A172 (cell line): ENCODE measurements at regions not wholly inside any gene's neighbourhood (a gene's known extent, or its start where the extent isn't known, plus 50 kb on each side); places are given as distances from the start of the nearest gene placed in this dataset.
"Not testable (repeated sequence)": the region's sequence is repeated elsewhere in the genome, so short reads cannot be mapped to it uniquely, and the experiment has no call there.

ENCODE experiments used
- DNase-seq: peaks from one replicate; pipeline ENCODE4 v3.0.0-alpha.2; 2015; ENCODE audit warnings: low spot score

GRCh38 chr4:100644150-100644549, 126.3 kb upstream of the EMCN start:
- DNase-seq, result no peak

- no peak for DNase-seq
Observed at GRCh38 chr4:100641336-100641735, 123.5 kb upstream of the EMCN start.

GRCh38 chr4:100635899-100636298, 118.1 kb upstream of the EMCN start:
- DNase-seq, result no peak

DNA sequence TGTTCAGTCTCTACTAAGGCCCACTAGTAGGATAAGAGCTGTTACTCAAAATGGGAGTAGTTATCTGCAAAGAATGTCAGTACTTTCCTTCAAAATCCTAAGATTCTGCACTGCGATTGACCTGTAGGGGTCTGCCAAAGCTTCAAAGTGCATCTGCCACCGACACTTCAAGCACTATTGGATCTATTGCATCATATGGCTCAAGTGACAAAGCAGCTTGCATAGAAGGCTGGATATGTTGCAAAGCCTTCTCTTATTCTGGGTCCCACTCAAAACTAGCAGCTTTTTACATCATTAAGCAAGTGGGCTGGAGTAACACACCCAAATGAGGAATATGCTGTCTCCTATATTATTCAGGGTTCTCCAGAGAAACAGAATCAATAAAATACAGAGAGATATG, 115.4 kb upstream of the EMCN start:
- DNase-seq, result no peak

- no peak for DNase-seq
Observed at GRCh38 chr4:100632163-100632562, 114.3 kb upstream of the EMCN start.

DNA sequence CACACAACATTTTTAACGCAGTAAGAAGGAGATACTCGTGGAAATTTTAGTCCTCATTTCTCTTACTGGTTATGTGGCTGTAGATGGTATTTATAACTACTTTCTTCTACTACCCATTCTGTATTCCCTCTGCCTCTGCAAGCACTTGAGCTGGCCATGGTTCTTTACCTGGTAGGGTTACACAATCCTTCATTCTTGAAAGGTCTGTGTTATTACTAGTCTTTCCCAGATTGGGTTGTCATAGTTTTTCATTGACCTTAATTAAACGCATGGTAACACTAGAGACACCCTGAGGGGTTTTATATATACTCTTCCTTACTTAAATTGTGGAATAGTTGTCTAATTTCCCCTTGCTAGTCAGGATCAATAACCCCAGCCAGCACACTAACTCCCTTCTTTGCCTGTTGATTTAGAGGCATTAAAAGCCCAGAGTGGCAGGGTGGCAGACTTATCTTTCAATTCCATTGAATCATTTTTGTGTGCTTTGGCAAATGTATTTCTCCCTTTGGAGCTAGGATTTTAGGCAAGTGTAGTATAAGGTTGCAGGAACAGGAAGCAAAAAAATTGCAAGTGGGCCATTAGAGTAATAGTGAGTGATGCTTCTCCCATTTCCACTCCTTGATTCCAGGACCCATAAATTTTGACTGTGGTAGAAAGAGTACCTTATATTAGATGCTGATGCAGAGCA, 113.6 kb upstream of the EMCN start:
- no peak for DNase-seq

DNA sequence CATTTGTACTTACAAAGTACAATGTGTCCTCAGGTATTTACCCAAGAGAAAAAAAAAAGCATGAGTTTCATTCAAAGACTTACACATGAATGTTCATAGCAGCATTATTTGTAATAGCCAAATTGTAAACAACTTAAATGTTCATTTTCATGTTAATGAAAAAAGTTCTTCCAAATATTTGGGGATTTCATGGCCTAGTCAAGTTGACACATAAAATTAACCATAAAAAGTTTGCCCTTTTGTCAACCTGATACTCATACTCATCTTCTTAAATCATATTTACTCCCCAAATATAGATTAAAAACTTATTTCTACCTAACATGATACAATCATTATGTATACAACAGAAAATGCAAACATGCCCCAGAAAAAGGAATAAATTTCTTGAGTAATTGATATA, 112.5 kb upstream of the EMCN start:
- no peak for DNase-seq

DNA sequence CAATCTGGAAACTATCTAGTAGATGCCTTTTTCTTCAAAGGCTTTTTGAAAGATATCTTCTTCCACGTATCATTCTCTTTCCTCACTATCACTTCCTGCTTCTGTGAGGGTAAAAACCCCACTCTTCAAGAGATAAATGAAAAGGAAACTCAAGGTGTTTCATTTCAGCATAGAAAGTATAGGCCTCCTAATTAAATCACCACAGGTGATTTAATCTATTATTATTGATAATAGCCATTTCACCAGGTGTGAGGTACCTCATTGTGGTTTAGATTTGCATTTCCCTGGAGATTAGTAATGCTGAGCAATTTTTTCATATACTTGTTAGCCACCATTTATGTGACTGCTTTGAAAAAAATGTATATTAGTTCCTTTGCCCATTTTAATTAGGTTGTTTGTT, 92.0 kb upstream of the EMCN start:
- DNase-seq, result no peak

- not testable (repeated sequence) for DNase-seq
Observed at GRCh38 chr4:100608651-100609050, 90.8 kb upstream of the EMCN start.

DNA sequence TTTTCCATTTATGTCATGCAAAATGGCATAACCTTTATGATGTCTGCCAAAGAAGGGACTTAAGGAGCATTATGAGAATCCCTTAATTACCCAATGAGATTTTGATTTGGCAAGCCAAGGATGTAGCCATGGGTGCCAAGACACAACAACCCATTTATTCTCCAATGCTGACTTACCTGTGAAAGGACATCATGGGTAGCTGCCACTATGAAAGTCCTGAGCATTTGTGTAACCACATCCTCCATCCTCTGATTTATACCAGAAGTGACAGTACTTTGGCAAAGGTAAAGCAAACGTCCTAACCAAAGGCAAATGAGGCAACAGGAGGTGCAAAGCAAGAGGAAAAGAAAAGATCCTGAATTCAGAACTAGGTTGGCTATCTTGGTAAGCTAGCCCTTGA, 87.3 kb upstream of the EMCN start:
- no peak for DNase-seq

GRCh38 chr4:100593935-100594334, 76.1 kb upstream of the EMCN start:
- DNase-seq, result no peak

DNA sequence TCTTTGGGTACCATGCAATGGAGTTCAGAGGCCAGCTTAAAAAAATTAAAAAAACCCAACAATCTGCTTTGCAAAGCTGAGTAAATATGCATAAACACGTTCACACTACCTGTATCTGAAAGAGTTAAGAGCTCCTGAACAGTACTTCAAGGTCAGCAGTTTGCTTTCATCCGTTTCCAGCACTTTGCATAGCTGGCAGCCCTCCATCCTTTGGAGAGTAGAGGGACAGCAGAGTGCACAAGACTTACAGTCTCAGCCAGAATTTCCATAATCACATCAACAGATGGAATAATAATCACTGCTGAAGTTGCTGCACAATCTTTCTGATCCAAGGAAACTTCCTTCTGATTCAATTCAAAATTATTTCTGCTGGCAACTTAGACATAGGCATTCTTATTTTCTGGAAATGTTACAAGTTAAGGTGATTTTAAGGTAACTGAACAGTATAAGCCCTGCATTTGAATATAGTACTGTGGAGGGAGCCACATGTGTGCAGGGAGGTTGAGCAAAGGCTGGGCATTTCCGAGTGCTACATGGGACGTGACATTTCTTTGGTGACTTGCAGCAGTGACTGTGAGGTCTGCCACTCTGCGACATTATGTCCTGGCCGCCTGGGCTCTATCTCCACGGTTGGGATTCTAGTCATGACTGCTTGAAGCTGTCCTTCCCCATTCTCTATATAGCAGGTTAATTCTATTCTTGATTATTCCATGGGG, 73.5 kb upstream of the EMCN start:
- DNase-seq, result no peak

GRCh38 chr4:100590325-100590724, 72.5 kb upstream of the EMCN start:
- no peak for DNase-seq

- no peak for DNase-seq
Observed at GRCh38 chr4:100588076-100588475, 70.3 kb upstream of the EMCN start.

DNA sequence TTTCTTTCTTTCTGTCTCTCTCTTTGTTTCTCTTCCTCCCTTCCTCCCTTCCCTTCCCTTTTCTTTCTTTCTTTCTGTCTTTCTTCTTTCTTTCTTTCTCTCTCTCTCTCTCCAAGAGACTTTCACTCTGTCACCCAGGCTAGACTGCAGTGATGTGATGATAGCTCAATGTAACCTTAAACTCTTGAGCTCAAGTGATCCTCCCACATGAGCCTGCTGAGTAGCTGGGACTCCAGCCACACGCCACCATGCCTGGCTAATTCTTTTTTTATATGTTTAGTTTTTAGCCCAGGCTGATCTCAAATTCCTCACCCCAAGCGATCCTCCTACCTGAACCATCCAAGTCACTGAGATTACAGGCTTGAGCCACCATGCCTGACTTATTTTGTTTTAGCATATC, 64.3 kb upstream of the EMCN start:
- DNase-seq, result no peak

GRCh38 chr4:100581337-100581736, 63.5 kb upstream of the EMCN start:
- peak; percentile 37 for DNase-seq

DNA sequence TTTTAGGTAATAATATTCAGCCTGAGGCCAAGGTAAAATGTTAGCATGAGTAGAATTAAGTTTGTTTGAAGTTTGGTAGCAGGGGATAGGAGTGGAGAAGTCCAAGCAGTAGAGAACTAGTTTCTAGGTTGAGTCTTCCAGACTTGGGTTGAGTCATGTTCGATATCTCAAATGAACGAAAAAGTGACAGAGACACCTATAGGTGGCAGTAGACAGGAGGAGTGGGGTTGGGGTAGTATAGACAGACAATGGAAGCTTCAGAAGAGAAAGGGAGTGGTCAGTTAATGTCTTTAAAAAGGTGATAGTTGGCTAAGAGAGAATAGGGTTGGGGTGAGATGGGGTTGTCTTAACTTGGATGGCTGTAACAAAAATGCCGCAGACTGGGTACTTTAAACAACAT, 58.7 kb upstream of the EMCN start:
- no peak for DNase-seq

DNA sequence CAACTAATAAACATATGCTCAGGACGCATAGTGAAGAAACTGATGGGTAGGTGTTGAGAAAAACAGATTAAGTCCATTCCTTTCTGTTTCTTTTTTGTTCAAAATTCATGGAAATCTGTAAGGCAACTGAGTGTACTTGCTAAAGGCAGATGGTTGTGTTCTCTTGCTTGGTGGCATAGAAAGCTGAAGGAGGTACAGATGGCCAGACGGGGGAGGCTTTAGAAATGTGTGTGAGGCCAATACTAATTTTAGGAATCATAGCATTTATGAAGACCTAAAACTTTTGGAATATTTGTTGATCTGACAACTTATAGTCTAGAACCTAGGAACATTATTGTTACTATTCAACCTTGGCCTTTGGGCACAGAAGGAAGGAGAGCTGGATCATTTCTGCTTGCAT, 56.8 kb upstream of the EMCN start:
- no peak for DNase-seq

GRCh38 chr4:100569196-100569595, 51.4 kb upstream of the EMCN start:
- DNase-seq, result no peak
